Stimulated activated CD4-positive, alpha-beta T cell treated with anti-CD3 and anti-CD28 coated beads, Interleukin-15, amount 100 ng/mL, for 48 hours (primary cell): ENCODE measurements at regions not wholly inside any gene's neighbourhood (a gene's known extent, or its start where the extent isn't known, plus 50 kb on each side); places are given as distances from the start of the nearest gene placed in this dataset.
"Not testable (repeated sequence)": the region's sequence is repeated elsewhere in the genome, so short reads cannot be mapped to it uniquely, and the experiment has no call there.

Experiments
- DNase-seq, 2 donors: peaks; one replicate each; pipeline ENCODE4 v3.0.0-alpha.2; 2020; ENCODE audit warnings: low read depth in 2 of 2

DNA sequence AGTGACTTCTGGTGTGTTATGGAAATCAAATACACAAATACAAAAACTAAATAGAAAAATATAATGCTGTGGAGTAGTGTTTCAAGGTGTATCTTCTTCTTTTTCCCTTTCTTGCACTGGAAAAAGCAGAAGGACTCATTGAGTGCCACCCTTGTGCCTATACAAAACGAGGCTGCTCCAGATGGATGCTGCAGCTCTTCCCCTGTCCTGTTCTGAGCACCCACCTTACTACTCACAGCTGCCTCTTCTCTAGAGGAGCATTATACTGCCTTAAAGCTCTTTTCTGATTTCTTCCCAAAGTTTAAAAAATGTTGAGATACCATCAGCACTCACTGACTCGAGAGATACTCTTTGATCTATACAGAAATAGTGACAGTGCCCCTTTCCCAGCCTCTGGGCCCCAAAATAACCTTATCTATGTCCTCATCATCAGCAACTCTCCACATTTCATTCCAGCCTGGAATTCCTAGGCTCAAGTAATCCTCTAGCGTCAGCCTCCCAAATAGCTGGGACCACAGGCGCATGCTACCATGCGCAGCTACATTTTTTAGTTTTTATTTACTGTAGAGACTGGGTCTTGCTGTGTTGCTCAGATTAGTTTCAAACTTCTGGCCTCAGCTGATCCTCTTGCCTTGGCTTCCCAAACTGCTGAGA lies 1356.1 kb upstream of the NRXN1 start:
- DNase-seq, result no peak

- no peak for DNase-seq
Observed at GRCh38 chr2:52386433-52387030, 1354.6 kb upstream of the NRXN1 start.

DNA sequence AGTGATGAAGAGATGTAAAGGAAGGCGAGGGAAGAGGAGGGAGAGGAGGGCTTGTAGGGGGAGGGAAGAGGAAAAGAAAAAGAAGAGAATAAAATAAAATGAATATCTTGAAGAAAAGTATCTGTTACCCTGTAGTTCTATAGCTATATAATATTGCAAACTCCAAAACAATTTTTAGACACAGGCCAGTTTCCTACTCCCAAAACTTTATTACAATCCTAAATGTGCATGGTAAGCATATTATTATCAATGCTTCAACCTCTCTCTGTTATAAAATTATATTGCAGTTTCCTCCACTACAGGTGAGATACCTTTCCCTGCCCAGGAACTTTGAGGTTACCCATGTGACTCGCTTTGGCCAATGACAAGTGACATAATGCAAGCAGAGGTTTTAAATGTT lies 1351.6 kb upstream of the NRXN1 start:
- DNase-seq, result no peak

DNA sequence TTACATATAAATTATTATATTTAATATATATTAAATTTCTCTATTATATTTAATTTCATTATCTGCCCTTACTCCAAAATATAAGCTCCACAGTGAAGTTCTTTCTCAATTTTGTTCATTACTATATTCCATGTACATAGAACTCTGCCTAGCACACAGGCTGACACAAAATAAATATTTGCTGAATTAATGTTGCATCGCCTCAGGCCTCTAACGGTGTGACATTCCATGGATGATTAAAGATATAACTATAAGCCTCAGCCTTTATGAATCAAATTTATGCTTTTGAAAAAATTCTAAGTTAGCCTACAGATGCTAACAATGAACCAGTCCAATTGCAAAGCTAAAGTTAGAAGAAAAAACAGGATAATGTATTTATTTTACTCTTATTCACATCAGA lies 1337.2 kb upstream of the NRXN1 start:
- DNase-seq, result no peak

DNA sequence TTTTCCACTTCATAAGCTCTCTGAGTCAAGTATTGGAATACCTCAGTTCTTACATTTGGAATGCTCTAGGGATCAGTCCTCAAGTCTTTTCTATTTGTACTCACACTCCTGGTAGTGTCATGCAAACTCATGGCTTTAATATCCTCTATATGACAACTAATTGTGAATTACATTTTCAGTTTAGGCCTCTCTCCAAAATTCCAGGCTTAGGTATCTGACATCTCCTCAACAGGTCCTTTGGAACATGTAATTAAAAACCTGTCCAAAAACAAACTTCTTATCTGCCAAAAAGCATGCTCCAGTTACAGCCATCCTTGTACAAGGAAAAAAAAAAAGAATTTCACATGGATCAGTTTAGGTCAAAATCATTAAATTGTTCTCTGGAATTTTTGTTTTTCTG lies 1336.2 kb upstream of the NRXN1 start:
- no peak for DNase-seq

DNA sequence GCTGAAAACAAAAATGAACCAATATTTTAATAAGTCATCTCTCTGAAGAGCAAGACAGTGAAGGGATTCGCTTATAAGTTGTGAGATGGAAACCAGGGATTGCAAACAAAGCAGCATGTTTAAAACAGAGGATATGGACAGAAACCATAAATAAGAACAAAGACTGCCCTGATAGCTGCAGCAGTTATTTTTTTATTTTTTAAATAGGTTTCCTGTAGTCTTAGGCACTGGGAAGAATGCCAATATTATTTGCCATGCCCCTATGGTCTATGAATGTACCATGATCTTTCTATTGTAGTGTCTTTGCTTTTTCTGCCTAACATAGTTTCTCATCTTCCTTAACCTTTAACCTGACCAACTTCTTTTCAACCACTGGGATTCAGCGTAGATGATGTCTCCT lies 1334.0 kb upstream of the NRXN1 start:
- no peak for DNase-seq

DNA sequence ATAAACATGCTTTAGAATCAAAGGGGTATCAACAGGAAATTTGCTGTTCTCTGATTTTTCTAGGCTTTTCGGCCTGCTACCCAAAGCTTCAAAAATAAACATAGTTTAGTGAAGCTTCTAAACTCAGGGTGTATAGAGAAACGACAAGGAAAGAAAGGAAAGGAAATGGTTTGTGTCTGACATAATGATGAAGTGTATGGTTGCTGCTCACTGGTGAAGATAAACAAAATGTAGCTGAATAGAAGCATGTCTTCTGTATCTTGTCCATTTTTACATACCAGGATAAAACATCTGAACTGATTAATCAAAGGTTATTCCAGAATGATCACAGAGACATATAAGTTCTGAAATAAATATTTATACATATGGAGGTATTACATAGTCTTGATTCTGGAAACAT lies 1324.6 kb upstream of the NRXN1 start:
- DNase-seq, result no peak

DNA sequence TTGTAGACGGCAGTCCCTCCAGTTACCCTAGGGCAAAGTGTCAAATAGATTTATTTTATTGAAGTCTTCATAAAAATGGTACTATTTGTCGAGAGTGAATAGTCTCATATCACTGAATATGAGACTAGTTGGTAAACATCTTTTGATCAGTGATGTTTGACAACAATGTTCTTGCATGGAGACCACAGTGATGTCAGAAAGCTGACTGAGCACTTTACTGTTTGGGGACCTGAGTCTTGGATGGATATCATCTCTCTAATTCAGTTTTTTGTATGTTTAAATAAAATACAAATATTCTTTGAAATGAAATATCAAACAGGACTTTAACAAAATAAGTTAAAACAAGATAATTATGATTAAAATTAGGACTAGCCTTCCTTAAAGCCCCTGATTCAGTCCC lies 1315.4 kb upstream of the NRXN1 start:
- DNase-seq, result no peak

DNA sequence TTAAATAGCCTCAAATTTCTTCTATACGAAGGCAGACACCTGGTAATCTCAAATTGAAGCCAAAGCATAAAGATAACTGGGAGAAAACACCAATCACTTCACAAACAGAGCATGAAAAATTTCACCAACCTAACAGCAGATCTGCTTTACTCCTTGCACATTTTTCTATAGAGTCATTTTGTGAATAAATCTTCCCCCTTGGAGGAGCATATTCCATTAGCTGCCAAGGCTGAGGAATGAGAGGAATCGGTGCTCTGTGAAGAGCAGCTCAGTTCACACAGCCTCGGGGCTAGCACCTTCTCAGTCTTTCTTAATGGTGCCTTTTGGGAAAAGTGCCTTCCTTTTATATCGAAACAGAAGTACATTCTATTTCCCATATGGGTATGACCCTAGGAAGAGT lies 1313.7 kb upstream of the NRXN1 start:
- DNase-seq, result no peak

GRCh38 chr2:52345082-52345481 lies 1313.2 kb upstream of the NRXN1 start:
- DNase-seq, result no peak

GRCh38 chr2:52343706-52344266 lies 1311.9 kb upstream of the NRXN1 start:
- no peak for DNase-seq

- no peak for DNase-seq
Observed at GRCh38 chr2:52343010-52343409, 1311.1 kb upstream of the NRXN1 start.

GRCh38 chr2:52342458-52342857 lies 1310.5 kb upstream of the NRXN1 start:
- no peak for DNase-seq

GRCh38 chr2:52341732-52342131 lies 1309.8 kb upstream of the NRXN1 start:
- no peak for DNase-seq

- DNase-seq, result no peak
Observed at GRCh38 chr2:52340171-52340570, 1308.2 kb upstream of the NRXN1 start.

DNA sequence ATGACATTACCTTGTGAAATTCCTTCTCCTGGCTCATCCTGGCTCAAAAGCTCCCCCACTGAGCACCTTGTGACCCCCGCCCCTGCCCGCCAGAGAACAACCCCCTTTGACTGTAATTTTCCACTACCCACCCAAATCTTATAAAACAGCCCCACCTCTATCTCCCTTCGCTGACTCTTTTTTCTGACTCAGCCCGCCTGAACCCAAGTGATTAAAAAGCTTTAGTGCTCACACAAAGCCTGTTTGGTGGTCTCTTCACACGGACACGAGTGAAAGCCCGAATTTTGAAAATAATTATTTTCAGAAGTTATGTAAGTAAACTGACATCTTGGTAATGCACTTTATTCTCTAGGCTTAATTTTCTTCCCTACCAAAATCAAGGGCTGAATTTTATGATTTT lies 1305.9 kb upstream of the NRXN1 start:
- DNase-seq, result not testable (repeated sequence)

GRCh38 chr2:52336951-52337350 lies 1305.0 kb upstream of the NRXN1 start:
- DNase-seq, result no peak

GRCh38 chr2:52335727-52336126 lies 1303.8 kb upstream of the NRXN1 start:
- no peak for DNase-seq

- DNase-seq, result no peak
Observed at GRCh38 chr2:52334185-52334584, 1302.3 kb upstream of the NRXN1 start.

GRCh38 chr2:52327641-52328040 lies 1295.7 kb upstream of the NRXN1 start:
- DNase-seq, result no peak

DNA sequence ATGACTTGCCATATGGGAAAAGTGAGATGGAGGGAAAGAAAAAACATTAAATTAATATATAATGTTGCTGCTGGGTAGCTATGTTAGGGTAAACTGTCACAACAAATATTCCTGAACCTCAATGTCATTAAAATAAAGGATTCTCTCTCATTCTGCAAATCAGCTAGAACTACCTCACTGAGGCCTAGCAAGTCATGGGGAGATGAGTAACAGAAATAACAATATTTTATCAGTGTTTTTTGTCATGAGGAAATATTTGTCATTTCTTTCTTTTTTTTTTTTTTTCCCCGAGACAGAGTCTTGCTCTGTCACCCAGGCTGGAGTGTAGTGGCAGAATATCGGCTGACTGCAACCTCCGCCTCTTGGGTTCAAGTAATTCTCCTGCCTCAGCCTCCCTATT lies 1282.3 kb upstream of the NRXN1 start:
- DNase-seq, result no peak

GRCh38 chr2:52312486-52312885 lies 1280.6 kb upstream of the NRXN1 start:
- DNase-seq, result no peak

GRCh38 chr2:52311862-52312261 lies 1279.9 kb upstream of the NRXN1 start:
- no peak for DNase-seq

DNA sequence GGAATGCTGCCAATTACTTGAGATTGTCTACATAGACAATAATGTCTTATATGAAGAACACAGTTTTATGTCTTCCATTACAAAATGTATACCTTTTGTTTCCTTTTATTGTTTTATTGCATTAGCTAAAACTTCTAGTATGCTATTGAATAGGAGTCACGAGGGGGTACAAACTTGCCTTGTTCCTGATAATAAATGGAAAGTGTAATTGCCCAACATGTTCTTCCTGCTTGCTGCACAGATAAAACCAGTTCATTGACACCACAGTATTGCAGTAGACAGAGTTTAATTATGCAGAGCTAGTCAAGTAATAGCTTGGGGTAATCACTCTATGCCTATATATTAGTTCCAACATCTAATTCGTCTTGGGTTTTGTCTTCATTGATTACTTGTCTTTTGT lies 1276.2 kb upstream of the NRXN1 start:
- DNase-seq, result no peak
